CD4-positive, alpha-beta T cell (primary cell): ENCODE measurements at regions not wholly inside any gene's neighbourhood (a gene's known extent, or its start where the extent isn't known, plus 50 kb on each side); places are given as distances from the start of the nearest gene placed in this dataset.

Source experiments
- ATAC-seq: fragments of 200-7000 bp; cut with Tn5 transposase; one replicate; pipeline ENCODE4 v1.10.0; 2022; ENCODE audit warnings: mild to moderate bottlenecking; ENCODE audit not compliant: poor library complexity
- CTCF ChIA-PET: fragments of 350-600 bp; sonication (Branson Sonifier 250); formaldehyde crosslinking; loops from one replicate; lab custom pipeline; 2021; ENCODE audit warnings: antibody characterized with exemption, inconsistent platforms; lab: Charles Lee
- POLR2A ChIA-PET: fragments of 350-600 bp; sonication (Branson Sonifier 250); formaldehyde crosslinking; loops from one replicate; lab custom pipeline; 2021; ENCODE audit warnings: antibody characterized with exemption, inconsistent platforms; lab: Charles Lee
- DNase-seq, 14 experiments: peaks; one replicate each; pipeline ENCODE4 v3.0.0-alpha.2; 2013 to 2020; ENCODE audit warnings: mixed read lengths in 2 of 14
- H3K27ac ChIP-seq, 2 donors: one replicate each; pipeline versions ENCODE4 v1.5.1 to v1.7.0; 2013; ENCODE audit warnings: low read length in 2 of 2, low read depth in 1 of 2, mild to moderate bottlenecking in 1 of 2
- H3K27me3 ChIP-seq, 2 experiments: 1 replicate in 1 of 2; 2 replicates in 1 of 2; pipeline versions ENCODE4 v1.6.1 to v1.7.0; 2013; ENCODE audit warnings: low read length in 2 of 2, control low read depth in 1 of 2, mild to moderate bottlenecking in 1 of 2, moderate library complexity in 1 of 2; ENCODE audit not compliant: insufficient read depth in 2 of 2, control insufficient read depth in 1 of 2
- H3K36me3 ChIP-seq: one replicate; pipeline ENCODE4 v1.6.1; 2013; ENCODE audit warnings: low read length, control low read depth; ENCODE audit not compliant: insufficient read depth
- H3K4me1 ChIP-seq: one replicate; pipeline ENCODE4 v1.6.1; 2013; ENCODE audit warnings: low read length, control low read depth; ENCODE audit not compliant: insufficient read depth
- H3K4me3 ChIP-seq: one replicate; pipeline ENCODE4 v1.5.1; 2013; ENCODE audit warnings: mild to moderate bottlenecking, low read length, moderate library complexity
- H3K9me3 ChIP-seq, 2 experiments: 1 replicate in 1 of 2; 2 replicates in 1 of 2; pipeline versions ENCODE4 v1.6.1 to v1.7.0; 2013; ENCODE audit warnings: low read length in 2 of 2, mild to moderate bottlenecking in 2 of 2, control low read depth in 1 of 2, moderate library complexity in 1 of 2; ENCODE audit not compliant: control insufficient read depth in 1 of 2, insufficient read depth in 1 of 2
- H3K27ac Mint-ChIP-seq: one replicate; pipeline ENCODE4 v1.8.0; 2020; ENCODE audit warnings: mixed read lengths
- H3K27me3 Mint-ChIP-seq: one replicate; pipeline ENCODE4 v1.8.0; 2021; ENCODE audit warnings: mixed read lengths
- H3K36me3 Mint-ChIP-seq: one replicate; pipeline ENCODE4 v1.8.0; 2021; ENCODE audit warnings: low read depth, mixed read lengths
- H3K4me1 Mint-ChIP-seq: one replicate; pipeline ENCODE4 v1.8.0; 2021; ENCODE audit warnings: low read depth, mixed read lengths
- H3K4me3 Mint-ChIP-seq: one replicate; pipeline ENCODE4 v1.8.0; 2020; ENCODE audit warnings: mild to moderate bottlenecking, mixed read lengths
- H3K9me3 Mint-ChIP-seq: one replicate; pipeline ENCODE4 v1.8.0; 2020; ENCODE audit warnings: mixed read lengths
- intact Hi-C, 2 experiments: fragments of 100-400 bp; cut with DNase I in 1 of 2; cut with micrococcal nuclease in 1 of 2; formaldehyde crosslinking; loops; one replicate each; pipeline versions ENCODE4 v1.15.1 to v1.9.0; 2023 to 2025; cut with DNase I, micrococcal nuclease
- TF ChIP-seq, protein P1 (sequence below): fragments of 200-600 bp; IDR thresholded peaks from one replicate; pipeline ENCODE4 v1.8.0; 2022; ENCODE audit warnings: antibody characterized with exemption, mild to moderate bottlenecking

GRCh38 chr5:168176941-168177340, 114.5 kb upstream of the WWC1 start:
- no peaks in the 10 kb centered on the region for H3K27me3 ChIP-seq
- no peaks in the 10 kb centered on the region for H3K4me1 ChIP-seq
- no peak for DNase-seq
- no peak overlapping the region for H3K27ac ChIP-seq
- no peaks in the 10 kb centered on the region for H3K9me3 Mint-ChIP-seq
- ATAC-seq: no peak
- intact Hi-C loops: no loop called here
- no peaks in the 10 kb centered on the region for H3K4me1 Mint-ChIP-seq
- no peak overlapping the region for H3K4me3 ChIP-seq
- H3K36me3 Mint-ChIP-seq: no peaks in the 10 kb centered on the region
- H3K36me3 ChIP-seq: no peaks in the 10 kb centered on the region
- no peak overlapping the region for H3K27ac Mint-ChIP-seq
- no peaks in the 10 kb centered on the region for H3K9me3 ChIP-seq
- CTCF ChIA-PET: no interaction called here
- H3K4me3 Mint-ChIP-seq: no peak overlapping the region
- H3K27me3 Mint-ChIP-seq: peaks cover under 1% of the 10 kb centered on the region
- TF ChIP-seq, protein P1, sequence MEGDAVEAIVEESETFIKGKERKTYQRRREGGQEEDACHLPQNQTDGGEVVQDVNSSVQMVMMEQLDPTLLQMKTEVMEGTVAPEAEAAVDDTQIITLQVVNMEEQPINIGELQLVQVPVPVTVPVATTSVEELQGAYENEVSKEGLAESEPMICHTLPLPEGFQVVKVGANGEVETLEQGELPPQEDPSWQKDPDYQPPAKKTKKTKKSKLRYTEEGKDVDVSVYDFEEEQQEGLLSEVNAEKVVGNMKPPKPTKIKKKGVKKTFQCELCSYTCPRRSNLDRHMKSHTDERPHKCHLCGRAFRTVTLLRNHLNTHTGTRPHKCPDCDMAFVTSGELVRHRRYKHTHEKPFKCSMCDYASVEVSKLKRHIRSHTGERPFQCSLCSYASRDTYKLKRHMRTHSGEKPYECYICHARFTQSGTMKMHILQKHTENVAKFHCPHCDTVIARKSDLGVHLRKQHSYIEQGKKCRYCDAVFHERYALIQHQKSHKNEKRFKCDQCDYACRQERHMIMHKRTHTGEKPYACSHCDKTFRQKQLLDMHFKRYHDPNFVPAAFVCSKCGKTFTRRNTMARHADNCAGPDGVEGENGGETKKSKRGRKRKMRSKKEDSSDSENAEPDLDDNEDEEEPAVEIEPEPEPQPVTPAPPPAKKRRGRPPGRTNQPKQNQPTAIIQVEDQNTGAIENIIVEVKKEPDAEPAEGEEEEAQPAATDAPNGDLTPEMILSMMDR: no peak
- POLR2A ChIA-PET: no interaction called here

DNA sequence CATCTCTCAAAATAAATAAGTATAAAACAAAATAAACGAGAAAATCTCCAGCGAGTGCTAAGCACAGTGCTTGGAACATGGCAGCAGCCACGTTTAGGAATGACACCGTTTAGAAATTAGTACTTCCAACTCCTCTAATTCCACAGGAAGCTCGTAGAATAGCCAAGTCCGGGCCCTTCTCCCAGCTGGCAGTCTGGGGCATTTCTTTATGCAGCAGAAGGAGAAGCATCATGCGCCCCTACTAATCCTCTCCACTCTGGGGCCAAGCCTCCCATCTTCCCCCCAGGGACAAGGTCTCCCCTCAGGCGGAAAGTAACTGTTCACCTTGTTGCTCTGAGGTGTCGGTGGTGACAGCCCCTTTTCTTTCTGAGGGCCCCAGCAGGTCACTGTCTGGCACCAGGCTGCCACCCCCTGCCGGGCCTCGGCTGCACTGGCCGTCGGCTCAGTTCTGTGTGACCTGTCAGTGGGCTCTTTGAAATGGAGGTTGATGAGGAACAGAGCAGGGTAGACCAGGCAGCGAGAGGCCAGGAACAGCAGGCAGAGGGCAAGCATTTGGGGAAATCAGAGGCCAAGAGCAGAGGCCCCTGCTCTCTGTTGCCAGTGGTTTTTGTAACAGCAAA, 113.5 kb upstream of the WWC1 start:
- TF ChIP-seq, protein P1: no peak
- Mint-ChIP-seq H3K4me3 (no peak overlapping the region), H3K9me3 (no peaks in the 10 kb centered on the region), H3K4me1 (no peaks in the 10 kb centered on the region), H3K36me3 (no peaks in the 10 kb centered on the region), H3K27ac (no peak overlapping the region), H3K27me3 (peaks cover 4% of the 10 kb centered on the region)
- DNase-seq: no peak
- Histone ChIP-seq H3K4me1 (no peaks in the 10 kb centered on the region), H3K27ac (no peak overlapping the region), H3K4me3 (no peak overlapping the region), H3K9me3 (no peaks in the 10 kb centered on the region), H3K27me3 (no peaks in the 10 kb centered on the region), H3K36me3 (no peaks in the 10 kb centered on the region)
- ATAC-seq: no peak
- ChIA-PET POLR2A (no interaction called here), CTCF (interaction anchor here (0.6 kb wide), 1 partner anchor 23 kb away, joined by 3 read pairs; no protein-coding TSS in a partner anchor)
- intact Hi-C loops: no loop called here

- no peak overlapping the region for H3K27ac ChIP-seq
- H3K4me3 ChIP-seq: no peak overlapping the region
- TF ChIP-seq, protein P1: no peak
- Mint-ChIP-seq H3K36me3 (no peaks in the 10 kb centered on the region), H3K4me3 (no peak overlapping the region), H3K9me3 (no peaks in the 10 kb centered on the region), H3K27me3 (peaks cover 4% of the 10 kb centered on the region), H3K4me1 (no peaks in the 10 kb centered on the region), H3K27ac (no peak overlapping the region)
- H3K4me1 ChIP-seq: no peaks in the 10 kb centered on the region
- CTCF ChIA-PET: no interaction called here
- no peaks in the 10 kb centered on the region for H3K9me3 ChIP-seq
- POLR2A ChIA-PET: no interaction called here
- H3K27me3 ChIP-seq: no peaks in the 10 kb centered on the region
- no peaks in the 10 kb centered on the region for H3K36me3 ChIP-seq
- no peak for ATAC-seq
- intact Hi-C loops: no loop called here
- no peak for DNase-seq
Measured at GRCh38 chr5:168179192-168179593, 112.3 kb upstream of the WWC1 start.
